ENCODE measurements at regions not wholly inside any gene's neighbourhood (a gene's known extent, or its start where the extent isn't known, plus 50 kb on each side); places are given as distances from the start of the nearest gene placed in this dataset.
"Not testable (repeated sequence)": the region's sequence is repeated elsewhere in the genome, so short reads cannot be mapped to it uniquely, and the experiment has no call there.

DNA sequence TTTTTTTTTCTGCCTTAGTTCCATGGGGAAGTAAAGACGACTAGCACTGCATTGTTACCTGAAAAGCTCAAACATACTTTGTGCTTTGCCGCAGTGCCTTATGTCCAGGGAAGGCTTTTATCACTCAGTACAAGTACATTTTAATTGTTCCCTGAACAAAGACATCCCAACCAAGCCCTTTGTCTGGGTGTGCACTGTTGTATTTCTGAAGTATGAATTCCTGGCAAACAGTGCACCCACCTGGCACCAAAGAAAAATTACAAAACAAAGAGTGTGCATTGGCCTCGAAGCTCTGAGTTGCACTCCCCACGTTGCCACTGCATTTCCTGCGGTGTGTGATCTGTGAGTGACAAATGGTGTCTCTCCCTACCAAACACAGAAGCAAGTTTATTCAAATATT, 858.5 kb upstream of the PIK3C3 start:
- DNase-seq, result peak; percentile 89

DNA sequence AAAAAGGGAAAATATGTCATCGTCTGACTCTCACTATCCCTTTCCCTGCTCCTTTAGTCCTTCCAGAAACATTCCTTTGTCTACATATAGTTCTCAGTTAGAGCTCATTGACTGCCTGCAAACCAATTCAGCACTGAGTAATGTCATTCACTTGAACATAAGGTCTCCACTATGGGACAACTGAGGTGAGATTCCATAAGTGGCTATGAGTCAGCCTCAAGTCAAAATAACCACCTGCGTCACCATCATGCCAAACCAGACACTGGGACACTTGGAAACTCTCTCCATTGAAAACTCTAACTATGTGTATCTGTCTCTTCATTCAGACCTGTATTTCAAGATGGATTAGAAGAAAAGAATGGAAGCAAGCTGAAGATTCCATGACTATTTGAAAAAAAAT, 878.0 kb upstream of the PIK3C3 start:
- no peak for DNase-seq

DNA sequence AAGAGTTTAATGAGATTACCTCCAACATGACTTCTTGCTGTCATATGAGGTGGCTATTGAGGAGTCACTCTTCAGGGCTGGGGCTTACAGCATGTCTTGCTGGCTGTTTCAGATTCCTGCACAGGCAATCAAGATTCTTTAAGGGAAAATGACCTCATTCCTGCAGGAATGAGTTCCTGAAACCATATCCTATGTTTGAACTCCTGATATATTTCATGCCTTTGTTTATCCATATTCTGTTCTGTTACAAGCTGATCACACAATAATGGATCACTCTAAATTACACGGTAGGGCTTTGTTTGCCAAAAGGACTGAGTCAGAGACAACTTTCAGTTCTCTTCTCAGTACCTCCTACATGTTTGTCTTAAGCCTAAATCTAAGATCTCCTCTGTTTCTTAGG, 879.8 kb upstream of the PIK3C3 start:
- DNase-seq, result no peak

GRCh38 chr18:41073372-41073954, 881.6 kb upstream of the PIK3C3 start:
- DNase-seq, result no peak

DNA sequence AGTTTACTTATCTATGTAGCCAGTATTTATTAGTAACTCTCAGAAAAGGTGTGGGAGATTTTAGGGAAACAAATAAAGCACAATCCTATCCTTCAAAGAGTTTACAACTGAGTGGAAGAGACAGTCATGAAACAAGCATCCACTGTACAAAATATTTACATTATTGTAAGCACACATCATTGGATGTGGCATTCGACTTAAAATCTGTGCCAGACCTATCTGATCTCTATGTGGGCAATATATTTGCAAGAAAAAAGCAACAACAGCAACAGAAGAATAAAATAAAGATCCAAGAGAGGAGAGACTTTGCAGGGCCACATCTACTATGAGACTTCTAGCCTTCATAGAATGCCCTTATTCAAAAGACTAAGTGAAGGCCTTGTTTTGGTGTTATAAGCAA, 882.1 kb upstream of the PIK3C3 start:
- DNase-seq, result no peak

GRCh38 chr18:41071826-41072225, 883.2 kb upstream of the PIK3C3 start:
- DNase-seq, result no peak

- no peak for DNase-seq
Measured at GRCh38 chr18:41069167-41069566, 885.9 kb upstream of the PIK3C3 start.

DNA sequence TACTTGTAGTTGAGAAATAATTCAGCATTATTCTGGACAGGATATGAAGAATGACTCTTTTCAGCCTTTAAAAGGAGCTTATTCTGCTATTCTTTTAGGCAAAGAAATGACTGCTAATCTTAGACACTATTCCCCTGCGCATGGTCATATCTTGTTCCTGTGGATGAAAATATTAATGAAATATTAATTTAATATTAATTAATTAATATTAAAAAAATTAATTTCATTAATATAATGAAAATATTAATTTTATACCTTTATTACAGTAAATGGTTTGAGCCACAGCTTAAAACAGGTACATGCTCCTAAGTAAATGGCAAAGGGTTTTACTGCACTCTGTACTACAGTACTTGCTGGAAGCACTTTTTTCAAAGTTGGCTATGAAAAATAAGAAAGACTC, 890.1 kb upstream of the PIK3C3 start:
- no peak for DNase-seq

DNA sequence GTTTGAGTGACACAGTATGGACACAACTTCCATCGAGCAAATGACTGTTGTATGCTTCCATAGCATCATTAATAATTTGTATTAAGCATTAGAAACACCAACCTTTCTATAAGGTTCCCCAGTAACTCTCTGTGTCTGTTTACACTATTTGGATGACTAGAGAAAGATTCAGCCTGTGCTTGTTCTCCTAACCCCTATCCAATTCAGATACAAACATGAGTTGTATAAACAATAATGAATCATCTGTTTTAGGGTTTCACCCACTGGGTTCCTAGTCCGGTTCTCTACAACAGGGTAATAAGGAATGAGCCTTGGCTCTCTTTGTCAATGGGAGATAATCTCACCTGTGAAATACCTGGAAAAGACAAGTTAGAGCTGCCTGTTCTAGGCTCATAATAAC, 894.1 kb upstream of the PIK3C3 start:
- no peak for DNase-seq

GRCh38 chr18:41059126-41059415, 896.0 kb upstream of the PIK3C3 start:
- DNase-seq, result no peak

DNA sequence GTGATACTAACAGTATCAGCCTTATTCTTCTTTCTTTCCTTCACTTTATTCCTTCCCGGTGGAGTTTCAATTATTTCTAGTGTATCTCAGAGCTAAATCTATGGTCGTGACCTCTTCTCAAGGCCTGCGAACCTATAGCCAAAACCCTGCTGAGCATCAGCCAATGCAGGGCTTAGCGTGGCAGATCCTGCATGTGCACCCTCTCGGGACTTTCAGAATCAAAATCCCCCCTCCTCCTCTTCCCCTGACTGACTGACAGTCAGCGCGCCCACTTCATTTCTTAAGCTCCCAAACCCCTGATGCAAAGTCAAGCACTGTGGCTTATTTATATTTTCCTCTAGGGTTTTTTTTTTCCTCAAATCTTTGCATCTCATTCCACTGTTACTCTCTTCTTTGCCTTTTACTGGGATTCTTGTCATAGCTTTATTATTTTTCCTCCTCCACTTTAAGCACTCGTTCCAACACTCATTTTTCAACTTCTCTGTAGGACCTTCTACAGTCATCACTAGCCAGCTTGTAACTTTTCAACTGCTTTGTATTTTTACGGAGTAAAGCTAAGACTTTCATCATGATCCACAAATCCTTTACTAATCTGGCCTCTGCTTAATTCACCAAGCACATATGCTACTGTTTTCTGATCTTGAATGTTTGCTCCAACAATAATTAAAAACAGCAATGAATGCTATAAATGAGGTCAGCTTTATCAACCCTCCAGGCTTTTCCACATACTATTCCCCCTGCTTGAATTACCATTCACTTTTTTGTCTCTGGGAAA, 896.5 kb upstream of the PIK3C3 start:
- no peak for DNase-seq

DNA sequence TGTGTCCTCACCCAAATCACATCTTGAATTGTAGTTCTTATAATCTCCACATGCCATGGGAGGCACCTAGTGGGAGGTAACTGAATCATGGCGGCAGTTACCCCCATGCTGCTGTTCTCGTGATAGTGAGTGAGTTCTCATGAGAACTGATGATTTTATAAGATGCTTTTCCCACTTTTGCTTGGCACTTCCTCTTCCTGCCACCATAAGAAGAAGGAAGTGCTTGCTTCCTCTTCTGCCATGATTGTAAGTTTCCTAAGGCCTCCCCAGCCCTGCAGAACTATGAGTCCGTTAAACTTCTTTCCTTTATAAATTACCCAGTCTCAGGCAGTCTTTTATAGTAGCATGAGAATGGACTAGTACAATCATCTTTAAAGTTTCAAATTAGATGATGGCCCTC, 902.4 kb upstream of the PIK3C3 start:
- DNase-seq, result no peak

GRCh38 chr18:41046250-41046649, 908.8 kb upstream of the PIK3C3 start:
- not testable (repeated sequence) for DNase-seq

- no peak for DNase-seq
Measured at GRCh38 chr18:41043876-41044275, 911.2 kb upstream of the PIK3C3 start.

DNA sequence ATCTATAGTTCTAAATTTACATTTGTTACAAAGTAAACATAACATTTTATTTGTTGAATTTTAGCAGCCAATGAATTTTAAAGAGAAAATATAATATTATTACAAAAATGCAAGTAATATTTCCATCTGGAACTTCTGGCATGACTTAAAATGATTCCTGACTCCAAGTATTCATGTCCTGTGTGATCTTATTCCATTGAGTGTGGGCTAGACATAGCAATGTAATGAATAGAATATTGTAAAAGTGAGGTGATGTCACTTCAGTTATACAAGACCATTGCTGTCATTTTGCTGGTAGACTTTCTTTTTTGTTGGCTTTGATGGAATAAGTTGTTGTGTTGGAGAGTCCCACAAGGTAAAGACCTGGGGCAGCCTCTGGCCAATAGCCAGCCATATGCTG, 912.2 kb upstream of the PIK3C3 start:
- no peak for DNase-seq

- no peak for DNase-seq
Measured at GRCh38 chr18:41038071-41038470, 917.0 kb upstream of the PIK3C3 start.

DNA sequence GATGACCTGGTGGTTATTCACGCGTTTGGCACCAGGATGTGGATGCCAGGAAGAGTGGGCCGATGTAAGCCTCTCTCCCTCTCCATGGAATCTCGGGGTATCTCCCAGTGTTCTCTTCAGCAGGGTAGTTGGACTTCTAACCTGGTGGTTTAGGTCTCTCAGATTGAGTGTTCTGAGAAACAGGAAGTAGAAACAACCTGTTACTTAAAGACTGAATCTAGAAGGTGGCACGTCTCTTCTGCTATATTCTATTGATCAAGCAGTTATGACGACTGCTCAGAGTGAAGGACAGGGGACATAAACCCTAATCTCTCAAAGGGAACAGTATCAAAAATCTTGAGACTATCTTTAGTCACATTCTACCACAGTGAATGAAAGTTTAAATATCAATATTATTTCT, 918.7 kb upstream of the PIK3C3 start:
- DNase-seq, result no peak

DNA sequence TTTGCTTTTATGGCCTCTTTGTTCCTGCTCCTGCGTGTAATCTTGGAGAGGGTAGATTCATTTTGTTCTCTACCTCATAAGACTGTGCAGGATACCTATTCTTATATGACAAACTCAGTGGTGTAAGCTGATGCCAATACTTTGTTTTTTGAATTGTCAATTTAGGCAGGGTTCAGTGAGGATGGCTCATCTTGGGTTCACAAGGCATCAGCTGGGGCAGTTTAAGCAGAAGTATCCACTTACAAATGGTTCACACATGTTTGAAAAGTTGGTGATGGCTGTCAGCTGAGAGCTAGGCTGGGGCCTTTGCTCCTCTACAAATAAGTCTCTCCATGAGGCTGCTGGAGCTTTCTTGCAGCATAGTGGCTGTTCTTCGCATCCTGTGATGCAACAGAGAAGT, 920.6 kb upstream of the PIK3C3 start:
- no peak for DNase-seq

- DNase-seq, result no peak
Measured at GRCh38 chr18:41025666-41026065, 929.4 kb upstream of the PIK3C3 start.

- no peak for DNase-seq
Measured at GRCh38 chr18:41024792-41025191, 930.2 kb upstream of the PIK3C3 start.

DNA sequence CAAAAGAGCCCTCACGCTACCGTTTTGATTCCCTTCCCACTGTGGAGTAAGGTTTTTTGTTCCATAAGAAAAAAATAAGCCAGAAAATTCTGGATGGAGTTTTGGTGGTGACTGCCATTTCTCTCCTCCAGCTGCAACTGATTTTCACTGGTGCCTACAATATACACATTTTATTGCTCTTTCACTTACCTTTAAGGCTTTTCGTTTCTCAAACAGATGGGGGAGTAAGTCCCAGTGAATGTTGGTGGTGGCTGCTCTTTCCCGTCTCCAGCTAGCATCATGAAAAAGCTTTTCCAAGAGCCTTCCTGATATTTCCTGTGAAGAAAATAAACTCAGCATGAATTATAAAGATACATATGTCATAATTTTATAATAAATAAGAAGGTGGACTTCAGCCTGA, 932.5 kb upstream of the PIK3C3 start:
- DNase-seq, result no peak

- no peak for DNase-seq
Measured at GRCh38 chr18:41021089-41021488, 933.9 kb upstream of the PIK3C3 start.

GRCh38 chr18:41012194-41012593, 942.8 kb upstream of the PIK3C3 start:
- DNase-seq, result no peak

- no peak for DNase-seq
Measured at GRCh38 chr18:41009926-41010325, 945.1 kb upstream of the PIK3C3 start.

- DNase-seq, result no peak
Measured at GRCh38 chr18:41004324-41004723, 950.7 kb upstream of the PIK3C3 start.

Measured in NCI-H1105 treated with DMSO at 0.1 percent for 48 hours (cell line).